Astrocyte (in vitro differentiated cells and primary cell): ENCODE measurements at regions not wholly inside any gene's neighbourhood (a gene's known extent, or its start where the extent isn't known, plus 50 kb on each side); places are given as distances from the start of the nearest gene placed in this dataset.

ENCODE experiments used
- DNase-seq: peaks from one replicate; pipeline ENCODE4 v3.0.0-alpha.2; 2010; ENCODE audit warnings: low read depth
- FAIRE-seq: peaks from 2 replicates; lab custom pipeline; 2011; peaks lifted over from hg19 to GRCh38; lab: Jason Lieb, UNC
- H2AFZ ChIP-seq: 2 replicates; pipeline ENCODE4 v1.6.0; 2012; ENCODE audit warnings: low read depth, low read length, inconsistent platforms
- H3K27ac ChIP-seq: 2 replicates; pipeline ENCODE4 v1.5.1; 2011; ENCODE audit warnings: low read depth, low read length, inconsistent platforms
- H3K27me3 ChIP-seq: 2 replicates; pipeline ENCODE4 v1.6.0; 2011; ENCODE audit warnings: low read length, inconsistent platforms; ENCODE audit not compliant: insufficient read depth
- H3K36me3 ChIP-seq: 2 replicates; pipeline ENCODE4 v1.5.1; 2011; ENCODE audit warnings: low read length, inconsistent platforms; ENCODE audit not compliant: insufficient read depth
- H3K4me1 ChIP-seq: 2 replicates; pipeline ENCODE4 v1.5.1; 2011; ENCODE audit warnings: low read length, inconsistent platforms; ENCODE audit not compliant: insufficient read depth
- H3K4me2 ChIP-seq: 2 replicates; pipeline ENCODE4 v1.6.0; 2012; ENCODE audit warnings: low read length, inconsistent platforms
- H3K4me3 ChIP-seq: 2 replicates; pipeline ENCODE4 v1.5.1; 2011; ENCODE audit warnings: low read depth, mild to moderate bottlenecking, low read length, inconsistent platforms; ENCODE audit not compliant: insufficient read depth
- H3K79me2 ChIP-seq: 2 replicates; pipeline ENCODE4 v1.6.0; 2012; ENCODE audit warnings: mild to moderate bottlenecking, low read length, inconsistent platforms; ENCODE audit not compliant: insufficient read depth
- H3K9ac ChIP-seq: 2 replicates; pipeline ENCODE4 v1.6.0; 2012; ENCODE audit warnings: mild to moderate bottlenecking, low read length, inconsistent platforms
- H3K9me3 ChIP-seq: 2 replicates; pipeline ENCODE4 v1.5.1; 2012; ENCODE audit warnings: low read depth, mild to moderate bottlenecking, low read length, inconsistent platforms; ENCODE audit not compliant: insufficient read depth
- H4K20me1 ChIP-seq: 2 replicates; pipeline ENCODE4 v1.6.0; 2012; ENCODE audit warnings: low read length, inconsistent platforms; ENCODE audit not compliant: insufficient read depth
- H3K27ac Mint-ChIP-seq: one replicate; pipeline ENCODE4 v1.8.0; 2021; ENCODE audit warnings: mild to moderate bottlenecking, mixed read lengths; ENCODE audit not compliant: unreplicated experiment
- H3K27me3 Mint-ChIP-seq: one replicate; pipeline ENCODE4 v1.8.0; 2021; ENCODE audit warnings: low read depth, mixed read lengths; ENCODE audit not compliant: unreplicated experiment
- H3K36me3 Mint-ChIP-seq: one replicate; pipeline ENCODE4 v1.8.0; 2021; ENCODE audit warnings: low read depth, mixed read lengths; ENCODE audit not compliant: unreplicated experiment
- H3K4me1 Mint-ChIP-seq: one replicate; pipeline ENCODE4 v1.8.0; 2021; ENCODE audit warnings: low read depth, mixed read lengths; ENCODE audit not compliant: unreplicated experiment
- H3K4me3 Mint-ChIP-seq: one replicate; pipeline ENCODE4 v1.8.0; 2021; ENCODE audit warnings: mild to moderate bottlenecking, moderate library complexity, mixed read lengths; ENCODE audit not compliant: unreplicated experiment
- H3K9me3 Mint-ChIP-seq: one replicate; pipeline ENCODE4 v1.8.0; 2021; ENCODE audit warnings: mild to moderate bottlenecking, mixed read lengths; ENCODE audit not compliant: unreplicated experiment
- CTCF ChIP-seq: IDR thresholded peaks from 2 replicates; pipeline ENCODE4 v1.5.1; 2011; ENCODE audit warnings: low read depth, mild to moderate bottlenecking, inconsistent platforms, low read length, moderate library complexity; ENCODE audit not compliant: insufficient read depth
- EZH2 ChIP-seq: IDR thresholded peaks from 2 replicates; pipeline ENCODE4 v1.6.1; 2012; ENCODE audit warnings: mild to moderate bottlenecking, low read length, inconsistent platforms; ENCODE audit not compliant: insufficient read depth

- no peak overlapping the region for H3K4me3 Mint-ChIP-seq
- FAIRE-seq (no peak), DNase-seq (no peak)
- peaks cover 2% of the 10 kb centered on the region for H3K9me3 Mint-ChIP-seq
- no peak overlapping the region for H2AFZ ChIP-seq
- H3K4me2 ChIP-seq: no peak overlapping the region
- H3K36me3 Mint-ChIP-seq: no peaks in the 10 kb centered on the region
- no peaks in the 10 kb centered on the region for H3K4me1 ChIP-seq
- H3K27me3 ChIP-seq: no peaks in the 10 kb centered on the region
- TF ChIP-seq EZH2 (no peak), CTCF (no peak)
- H3K27me3 Mint-ChIP-seq: peaks cover 11% of the 10 kb centered on the region
- H3K27ac Mint-ChIP-seq: no peak overlapping the region
- H3K4me3 ChIP-seq: no peak overlapping the region
- no peaks in the 10 kb centered on the region for H3K79me2 ChIP-seq
- H4K20me1 ChIP-seq: no peaks in the 10 kb centered on the region
- no peak overlapping the region for H3K27ac ChIP-seq
- H3K9ac ChIP-seq: no peak overlapping the region
- H3K9me3 ChIP-seq: no peaks in the 10 kb centered on the region
- no peaks in the 10 kb centered on the region for H3K36me3 ChIP-seq
- peaks cover 22% of the 10 kb centered on the region for H3K4me1 Mint-ChIP-seq
Observed at GRCh38 chr2:80778704-80779103, 474.2 kb upstream of the LRRTM1 start.

- Histone ChIP-seq H3K36me3 (no peaks in the 10 kb centered on the region), H3K27ac (no peak overlapping the region), H2AFZ (no peak overlapping the region), H3K79me2 (no peaks in the 10 kb centered on the region), H4K20me1 (no peaks in the 10 kb centered on the region), H3K4me2 (no peak overlapping the region), H3K9ac (no peak overlapping the region), H3K27me3 (no peaks in the 10 kb centered on the region), H3K4me1 (no peaks in the 10 kb centered on the region), H3K9me3 (peaks cover 4% of the 10 kb centered on the region), H3K4me3 (no peak overlapping the region)
- TF ChIP-seq EZH2: no peak
- TF ChIP-seq CTCF: no peak
- Mint-ChIP-seq H3K4me3 (no peak overlapping the region), H3K27ac (no peak overlapping the region), H3K36me3 (no peaks in the 10 kb centered on the region), H3K4me1 (peaks cover 12% of the 10 kb centered on the region), H3K27me3 (no peaks in the 10 kb centered on the region), H3K9me3 (no peaks in the 10 kb centered on the region)
- no peak for DNase-seq
- no peak for FAIRE-seq
Observed at GRCh38 chr2:80748592-80748991, 444.0 kb upstream of the LRRTM1 start.

GRCh38 chr2:80737047-80737446 lies 432.5 kb upstream of the LRRTM1 start:
- H3K9me3 ChIP-seq: no peaks in the 10 kb centered on the region
- H3K27me3 Mint-ChIP-seq: no peaks in the 10 kb centered on the region
- no peak for DNase-seq

More at GRCh38 chr2:80737047-80737446, 432.5 kb upstream of the LRRTM1 start:
- H3K4me1 ChIP-seq: no peaks in the 10 kb centered on the region
- no peaks in the 10 kb centered on the region for H4K20me1 ChIP-seq
- TF ChIP-seq EZH2 (no peak), CTCF (no peak)
- H3K4me3 ChIP-seq: no peak overlapping the region
- H2AFZ ChIP-seq: no peak overlapping the region
- Mint-ChIP-seq H3K4me3 (no peak overlapping the region), H3K4me1 (no peaks in the 10 kb centered on the region), H3K9me3 (peaks cover 13% of the 10 kb centered on the region), H3K27ac (no peak overlapping the region), H3K36me3 (peaks cover 4% of the 10 kb centered on the region)
- no peak overlapping the region for H3K4me2 ChIP-seq
- H3K79me2 ChIP-seq: no peaks in the 10 kb centered on the region
- no peak overlapping the region for H3K27ac ChIP-seq
- no peaks in the 10 kb centered on the region for H3K36me3 ChIP-seq
- H3K27me3 ChIP-seq: no peaks in the 10 kb centered on the region
- H3K9ac ChIP-seq: no peak overlapping the region
- FAIRE-seq: no peak
